ENCODE measurements at regions not wholly inside any gene's neighbourhood (a gene's known extent, or its start where the extent isn't known, plus 50 kb on each side); places are given as distances from the start of the nearest gene placed in this dataset.

- intact Hi-C loops (cut with micrococcal nuclease), result no loop called here
These were observed 193.7 kb upstream of the BTG1 start for GRCh38 chr12:92339198-92339821.

- intact Hi-C loops (cut with micrococcal nuclease), result no loop called here
These were observed 193.0 kb upstream of the BTG1 start for GRCh38 chr12:92338671-92339070.

GRCh38 chr12:92338102-92338501 lies 192.5 kb upstream of the BTG1 start:
- intact Hi-C loops (cut with micrococcal nuclease), result no loop called here

GRCh38 chr12:92337128-92337527 lies 191.5 kb upstream of the BTG1 start:
- intact Hi-C loops (cut with micrococcal nuclease), result no loop called here

GRCh38 chr12:92336641-92337040 lies 191.0 kb upstream of the BTG1 start:
- intact Hi-C loops (cut with micrococcal nuclease), result no loop called here

GRCh38 chr12:92335831-92336230 lies 190.2 kb upstream of the BTG1 start:
- intact Hi-C loops (cut with micrococcal nuclease), result no loop called here

- intact Hi-C loops (cut with micrococcal nuclease), result no loop called here
These were observed 188.9 kb upstream of the BTG1 start for GRCh38 chr12:92334552-92334951.

GRCh38 chr12:92332552-92332951 lies 186.9 kb upstream of the BTG1 start:
- intact Hi-C loops (cut with micrococcal nuclease), result no loop called here

GRCh38 chr12:92331383-92331782 lies 185.7 kb upstream of the BTG1 start:
- intact Hi-C loops (cut with micrococcal nuclease), result no loop called here

GRCh38 chr12:92330654-92331053 lies 185.0 kb upstream of the BTG1 start:
- intact Hi-C loops (cut with micrococcal nuclease), result no loop called here

- intact Hi-C loops (cut with micrococcal nuclease), result no loop called here
These were observed 181.2 kb upstream of the BTG1 start for GRCh38 chr12:92326877-92327276.

GRCh38 chr12:92324849-92325500 lies 179.3 kb upstream of the BTG1 start:
- intact Hi-C loops (cut with micrococcal nuclease), result loop anchor here (1.0 kb wide), 1 partner anchor 16 kb away; no protein-coding TSS in a partner anchor

GRCh38 chr12:92312463-92312964 lies 166.9 kb upstream of the BTG1 start:
- intact Hi-C loops (cut with micrococcal nuclease), result no loop called here

GRCh38 chr12:92304371-92305055 lies 158.9 kb upstream of the BTG1 start:
- intact Hi-C loops (cut with micrococcal nuclease), result no loop called here

GRCh38 chr12:92302041-92302829 lies 156.6 kb upstream of the BTG1 start:
- intact Hi-C loops (cut with micrococcal nuclease), result no loop called here

GRCh38 chr12:92301356-92301755 lies 155.7 kb upstream of the BTG1 start:
- intact Hi-C loops (cut with micrococcal nuclease), result no loop called here

GRCh38 chr12:92300777-92301176 lies 155.1 kb upstream of the BTG1 start:
- intact Hi-C loops (cut with micrococcal nuclease), result no loop called here

- intact Hi-C loops (cut with micrococcal nuclease), result loop anchor here (2.0 kb wide), 1 partner anchor 61 kb away; no protein-coding TSS in a partner anchor
These were observed 154.1 kb upstream of the BTG1 start for GRCh38 chr12:92299744-92300143.

- intact Hi-C loops (cut with micrococcal nuclease), result loop anchor here (2.0 kb wide), 1 partner anchor 61 kb away; no protein-coding TSS in a partner anchor
These were observed 153.7 kb upstream of the BTG1 start for GRCh38 chr12:92299344-92299743.

- intact Hi-C loops (cut with micrococcal nuclease), result loop anchor here (1.0 to 2.0 kb wide), 4 partner anchors 63 to 153 kb away; partner anchors contain the start of gene BTG1
These were observed 152.5 kb upstream of the BTG1 start for GRCh38 chr12:92297932-92298696.

- intact Hi-C loops (cut with micrococcal nuclease), result no loop called here
These were observed 151.8 kb upstream of the BTG1 start for GRCh38 chr12:92297405-92297804.
